RWPE2 (cell line): ENCODE measurements at regions not wholly inside any gene's neighbourhood (a gene's known extent, or its start where the extent isn't known, plus 50 kb on each side); places are given as distances from the start of the nearest gene placed in this dataset.

Experiments used
- ATAC-seq: fragments of 200-7000 bp; cut with Tn5 transposase; 3 replicates; pipeline ENCODE4 v1.9.1; 2021; ENCODE audit warnings: low read depth
- DNase-seq: peaks from one replicate; pipeline ENCODE4 v3.0.0-alpha.2; 2020; ENCODE audit warnings: low spot score
- H3K27ac ChIP-seq: fragments of 450-650 bp; 2 replicates; pipeline ENCODE4 v1.5.1; 2017; ENCODE audit warnings: mild to moderate bottlenecking; ENCODE audit not compliant: poor library complexity, severe bottlenecking
- H3K27me3 ChIP-seq: fragments of 250-450 bp; sonication (Bioruptor Pico); 2 replicates; pipeline ENCODE4 v1.5.1; 2021; ENCODE audit warnings: mild to moderate bottlenecking, moderate library complexity; ENCODE audit not compliant: insufficient read depth, poor library complexity, severe bottlenecking
- H3K36me3 ChIP-seq: fragments of 250-450 bp; sonication (Bioruptor Pico); 2 replicates; pipeline ENCODE4 v1.5.1; 2020; ENCODE audit warnings: low read depth, mild to moderate bottlenecking, moderate library complexity
- H3K4me1 ChIP-seq: fragments of 250-450 bp; sonication (Bioruptor Pico); 2 replicates; pipeline ENCODE4 v1.5.1; 2021; ENCODE audit warnings: mild to moderate bottlenecking, moderate library complexity; ENCODE audit not compliant: insufficient read depth, poor library complexity, severe bottlenecking
- H3K4me3 ChIP-seq: fragments of 250-450 bp; sonication (Bioruptor Pico); 2 replicates; pipeline ENCODE4 v1.5.1; 2021; ENCODE audit warnings: mild to moderate bottlenecking, moderate library complexity; ENCODE audit not compliant: severe bottlenecking
- H3K9me3 ChIP-seq: fragments of 250-450 bp; sonication (Bioruptor Pico); 2 replicates; pipeline ENCODE4 v1.5.1; 2021; ENCODE audit warnings: mild to moderate bottlenecking, moderate library complexity; ENCODE audit not compliant: severe bottlenecking
- CTCF ChIP-seq: fragments of 450-650 bp; IDR thresholded peaks from one replicate; pipeline ENCODE4 v1.5.1; 2017; ENCODE audit warnings: mild to moderate bottlenecking, moderate library complexity; ENCODE audit not compliant: poor library complexity, severe bottlenecking

DNA sequence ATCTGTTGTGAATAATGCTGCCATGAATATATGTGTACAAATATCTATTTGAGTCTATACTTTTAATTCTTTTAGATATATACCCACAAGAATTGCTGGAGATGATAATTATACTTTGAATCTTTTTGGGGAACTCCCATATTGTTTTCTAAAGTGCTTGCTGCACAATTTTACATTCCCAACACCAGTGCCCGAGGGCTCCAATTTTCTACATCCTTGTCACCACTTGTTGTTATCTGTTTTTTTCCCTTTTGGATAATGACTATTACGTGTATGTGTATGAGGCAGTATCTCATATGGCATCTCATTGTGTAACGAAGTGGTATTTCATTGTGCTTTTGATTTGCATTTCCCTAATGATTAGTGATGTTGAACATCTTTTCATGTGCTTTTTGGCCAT, 127.1 kb downstream of the SUDS3 start:
- DNase-seq (no peak), ATAC-seq (no peak)
- Histone ChIP-seq H3K9me3 (no peaks in the 10 kb centered on the region), H3K4me3 (no peak overlapping the region), H3K27ac (no peak overlapping the region), H3K4me1 (no peaks in the 10 kb centered on the region), H3K27me3 (no peaks in the 10 kb centered on the region), H3K36me3 (no peaks in the 10 kb centered on the region)
- no peak for TF ChIP-seq CTCF

DNA sequence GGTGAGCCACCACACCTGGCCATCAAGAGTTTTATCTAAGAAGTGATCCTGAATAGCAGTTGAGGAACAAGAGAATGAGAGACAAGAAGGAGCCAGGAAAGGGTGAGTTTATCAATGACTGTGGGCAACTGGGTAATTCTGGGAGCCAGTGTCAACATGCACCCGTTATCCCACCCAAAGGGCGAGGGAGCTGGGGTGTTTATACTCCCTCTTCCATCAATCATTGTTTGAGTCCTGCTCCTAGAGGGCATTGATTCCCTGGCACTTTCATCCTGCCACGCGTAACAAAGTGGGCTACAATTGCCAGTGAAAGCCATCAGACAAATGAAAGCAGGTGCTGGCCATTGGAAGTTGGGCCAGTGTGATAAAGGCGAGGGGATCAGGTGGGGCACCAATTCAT, 136.3 kb downstream of the SUDS3 start:
- Histone ChIP-seq H3K4me1 (no peaks in the 10 kb centered on the region), H3K9me3 (no peaks in the 10 kb centered on the region), H3K27me3 (no peaks in the 10 kb centered on the region), H3K4me3 (no peak overlapping the region), H3K36me3 (no peaks in the 10 kb centered on the region), H3K27ac (no peak overlapping the region)
- ATAC-seq (no peak), DNase-seq (no peak)
- no peak for TF ChIP-seq CTCF

DNA sequence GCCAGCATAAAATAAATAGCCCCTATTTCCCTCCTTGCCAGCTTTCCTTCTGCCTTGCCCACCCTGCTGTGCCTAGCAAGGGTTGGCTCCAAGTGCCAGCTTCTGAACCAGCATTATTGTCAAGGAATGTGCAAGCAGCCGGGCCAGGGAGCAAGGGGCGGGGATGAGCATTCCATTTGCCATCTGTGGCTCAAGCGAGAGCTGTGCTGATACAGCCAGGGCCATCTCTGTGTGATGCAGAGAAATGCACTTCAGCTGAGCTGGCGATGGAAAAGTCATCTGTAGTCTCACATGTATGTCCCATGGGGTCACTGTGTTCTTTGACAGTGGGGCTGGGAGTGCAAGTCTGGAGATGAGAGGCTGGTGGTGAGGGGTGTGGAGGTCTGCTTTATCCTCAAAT, 137.3 kb downstream of the SUDS3 start:
- Histone ChIP-seq H3K27me3 (no peaks in the 10 kb centered on the region), H3K36me3 (no peaks in the 10 kb centered on the region), H3K27ac (no peak overlapping the region), H3K9me3 (no peaks in the 10 kb centered on the region), H3K4me3 (no peak overlapping the region), H3K4me1 (no peaks in the 10 kb centered on the region)
- DNase-seq (no peak), ATAC-seq (no peak)
- TF ChIP-seq CTCF: no peak

DNA sequence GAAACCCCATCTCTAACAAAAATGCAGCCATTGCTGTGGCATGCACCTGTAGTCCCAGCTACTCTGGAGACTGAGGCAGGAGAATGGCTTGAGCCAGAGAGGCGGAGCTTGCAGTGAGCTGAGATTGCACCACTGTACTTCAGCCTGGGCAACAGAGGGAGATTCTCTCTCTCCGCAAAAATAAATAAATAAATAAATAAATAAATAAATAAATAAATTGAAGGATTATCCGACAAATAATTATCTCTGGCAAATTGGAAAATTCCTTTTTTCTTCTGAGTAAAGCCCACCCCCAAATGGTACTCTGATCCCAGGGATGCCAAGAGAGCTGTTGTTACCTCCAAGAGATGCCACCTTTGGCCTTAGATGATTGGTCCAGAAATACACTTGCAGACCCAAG, 137.9 kb downstream of the SUDS3 start:
- H3K27me3 ChIP-seq: no peaks in the 10 kb centered on the region
- H3K9me3 ChIP-seq: no peaks in the 10 kb centered on the region
- TF ChIP-seq CTCF: no peak
- no peak for ATAC-seq
- H3K4me3 ChIP-seq: no peak overlapping the region
- H3K4me1 ChIP-seq: no peaks in the 10 kb centered on the region
- no peak overlapping the region for H3K27ac ChIP-seq
- DNase-seq: no peak
- no peaks in the 10 kb centered on the region for H3K36me3 ChIP-seq

- no peak for DNase-seq
- H3K36me3 ChIP-seq: no peaks in the 10 kb centered on the region
- H3K27ac ChIP-seq: no peak overlapping the region
- ATAC-seq: no peak
- H3K4me3 ChIP-seq: no peak overlapping the region
- TF ChIP-seq CTCF: no peak
- no peaks in the 10 kb centered on the region for H3K4me1 ChIP-seq
- no peaks in the 10 kb centered on the region for H3K9me3 ChIP-seq
- H3K27me3 ChIP-seq: no peaks in the 10 kb centered on the region
Observed at GRCh38 chr12:118520214-118521035, 144.1 kb downstream of the SUDS3 start.
